Mesodermal cell (in vitro differentiated cells): ENCODE measurements at regions not wholly inside any gene's neighbourhood (a gene's known extent, or its start where the extent isn't known, plus 50 kb on each side); places are given as distances from the start of the nearest gene placed in this dataset.

Source experiments
- H3K27ac ChIP-seq: 2 replicates; pipeline ENCODE4 v1.7.0; 2013; ENCODE audit warnings: mild to moderate bottlenecking, low read depth, low read length, moderate library complexity; ENCODE audit not compliant: severe bottlenecking
- H3K36me3 ChIP-seq: 2 replicates; pipeline ENCODE4 v1.7.1; 2013; ENCODE audit warnings: mild to moderate bottlenecking, low read length, moderate library complexity; ENCODE audit not compliant: control insufficient read depth, insufficient read depth
- H3K4me1 ChIP-seq: one replicate; pipeline ENCODE4 v1.7.1; 2013; ENCODE audit warnings: mild to moderate bottlenecking, low read length; ENCODE audit not compliant: insufficient read depth, control insufficient read depth, poor library complexity, severe bottlenecking
- H3K4me3 ChIP-seq: 2 replicates; pipeline ENCODE4 v1.7.0; 2013; ENCODE audit warnings: low read length, control low read depth, mild to moderate bottlenecking; ENCODE audit not compliant: insufficient read depth, poor library complexity, severe bottlenecking; ENCODE audit errors: extremely low read depth
- H3K9me3 ChIP-seq: 2 replicates; pipeline ENCODE4 v1.7.1; 2013; ENCODE audit warnings: mild to moderate bottlenecking, low read length, moderate library complexity; ENCODE audit not compliant: control insufficient read depth
- WGBS, 2 experiments: methylation state at CpG; one replicate each; pipeline ENCODE4 v1.1.5; 2013; ENCODE audit warnings: missing lambda C conversion rate in 2 of 2; ENCODE audit not compliant: insufficient coverage in 2 of 2; 5-methylcytosine and 5-hydroxymethylcytosine counted together

- Histone ChIP-seq H3K4me1 (no peaks in the 10 kb centered on the region), H3K9me3 (peaks cover 4% of the 10 kb centered on the region), H3K27ac (no peak overlapping the region), H3K36me3 (no peaks in the 10 kb centered on the region), H3K4me3 (no peak overlapping the region)
- WGBS, 2 experiments: 89 to 93% methylated on average over 9 of the region's 10 CpGs
These were observed 159.5 kb downstream of the VRK1 start for GRCh38 chr14:96956464-96957239.

GRCh38 chr14:96958057-96958456, 160.9 kb downstream of the VRK1 start:
- Histone ChIP-seq H3K36me3 (no peaks in the 10 kb centered on the region), H3K27ac (no peak overlapping the region), H3K4me1 (no peaks in the 10 kb centered on the region), H3K4me3 (no peak overlapping the region), H3K9me3 (peaks cover 4% of the 10 kb centered on the region)
- WGBS, 2 experiments: 92 to 93% methylated on average over 10 of the region's 11 CpGs

- no CpG with 5 or more reads among the region's 1 CpG for whole genome bisulfite sequencing, 2 experiments
- Histone ChIP-seq H3K36me3 (no peaks in the 10 kb centered on the region), H3K9me3 (peaks cover 4% of the 10 kb centered on the region), H3K4me3 (no peak overlapping the region), H3K27ac (no peak overlapping the region), H3K4me1 (no peaks in the 10 kb centered on the region)
These were observed 162.8 kb downstream of the VRK1 start for GRCh38 chr14:96959992-96960391.

- Histone ChIP-seq H3K36me3 (no peaks in the 10 kb centered on the region), H3K4me3 (no peak overlapping the region), H3K27ac (no peak overlapping the region), H3K4me1 (peaks cover 3% of the 10 kb centered on the region), H3K9me3 (peaks cover 4% of the 10 kb centered on the region)
- WGBS, 2 experiments: 100% methylated on average over 1 of the region's 2 CpGs; no CpG with 5 or more reads in 1 of the 2 experiments
These were observed 163.5 kb downstream of the VRK1 start for GRCh38 chr14:96960598-96961116.

- H3K27ac ChIP-seq: no peak overlapping the region
- H3K4me3 ChIP-seq: no peak overlapping the region
- H3K36me3 ChIP-seq: no peaks in the 10 kb centered on the region
- peaks cover 4% of the 10 kb centered on the region for H3K9me3 ChIP-seq
- 0% methylated on average over 1 of the region's 2 CpGs for WGBS, 2 experiments
- peaks cover 6% of the 10 kb centered on the region for H3K4me1 ChIP-seq
These were observed 164.7 kb downstream of the VRK1 start for GRCh38 chr14:96961895-96962294.

- 100% methylated on average over 2 of the region's 2 CpGs for WGBS, 2 experiments
These were observed 165.2 kb downstream of the VRK1 start for GRCh38 chr14:96962337-96962736.

GRCh38 chr14:96964726-96965415, 167.7 kb downstream of the VRK1 start:
- Histone ChIP-seq H3K9me3 (peaks cover 12% of the 10 kb centered on the region), H3K4me1 (peaks cover 6% of the 10 kb centered on the region), H3K27ac (no peak overlapping the region), H3K4me3 (no peak overlapping the region), H3K36me3 (no peaks in the 10 kb centered on the region)
- 95 to 98% methylated on average over 15 to 16 of the region's 25 CpGs for WGBS, 2 experiments

More at GRCh38 chr14:96962337-96962736, 165.2 kb downstream of the VRK1 start:
- Histone ChIP-seq H3K9me3 (peaks cover 8% of the 10 kb centered on the region), H3K4me3 (no peak overlapping the region), H3K27ac (no peak overlapping the region), H3K4me1 (peaks cover 6% of the 10 kb centered on the region), H3K36me3 (no peaks in the 10 kb centered on the region)

- H3K27ac ChIP-seq: no peak overlapping the region
- peaks cover 6% of the 10 kb centered on the region for H3K4me1 ChIP-seq
- no peak overlapping the region for H3K4me3 ChIP-seq
- peaks cover 12% of the 10 kb centered on the region for H3K9me3 ChIP-seq
- H3K36me3 ChIP-seq: no peaks in the 10 kb centered on the region
- WGBS, 2 experiments: 70 to 71% methylated on average over 5 to 7 of the region's 11 CpGs
These were observed 168.9 kb downstream of the VRK1 start for GRCh38 chr14:96965885-96966595.

- Histone ChIP-seq H3K27ac (no peak overlapping the region), H3K9me3 (peaks cover 16% of the 10 kb centered on the region), H3K4me1 (no peaks in the 10 kb centered on the region), H3K4me3 (no peak overlapping the region), H3K36me3 (no peaks in the 10 kb centered on the region)
- WGBS, 2 experiments: no CpG with 5 or more reads among the region's 1 CpG
These were observed 177.9 kb downstream of the VRK1 start for GRCh38 chr14:96975116-96975515.

GRCh38 chr14:96978525-96979272, 181.5 kb downstream of the VRK1 start:
- Histone ChIP-seq H3K9me3 (peaks cover 16% of the 10 kb centered on the region), H3K27ac (no peak overlapping the region), H3K36me3 (no peaks in the 10 kb centered on the region), H3K4me1 (no peaks in the 10 kb centered on the region), H3K4me3 (no peak overlapping the region)
- 81 to 100% methylated on average over 1 to 2 of the region's 4 CpGs for WGBS, 2 experiments
